A673 (cell line): ENCODE measurements at regions not wholly inside any gene's neighbourhood (a gene's known extent, or its start where the extent isn't known, plus 50 kb on each side); places are given as distances from the start of the nearest gene placed in this dataset.

Source experiments
- EZH2 ChIP-seq: fragments of 200-600 bp; sonication (generic); IDR thresholded peaks from 2 replicates; pipeline ENCODE4 v1.6.1; 2017; ENCODE audit warnings: borderline replicate concordance, low read depth, mild to moderate bottlenecking, mixed read lengths, antibody characterized with exemption, low read length; ENCODE audit not compliant: poor library complexity, severe bottlenecking
- TF ChIP-seq, protein P1 (sequence below): fragments of 300-800, 200-600 bp; sonication (generic); conservative IDR thresholded peaks from 2 replicates; pipeline ENCODE4 v1.5.1; 2017; ENCODE audit warnings: low read depth, mild to moderate bottlenecking, antibody characterized with exemption, low read length, moderate library complexity, mixed read lengths

DNA sequence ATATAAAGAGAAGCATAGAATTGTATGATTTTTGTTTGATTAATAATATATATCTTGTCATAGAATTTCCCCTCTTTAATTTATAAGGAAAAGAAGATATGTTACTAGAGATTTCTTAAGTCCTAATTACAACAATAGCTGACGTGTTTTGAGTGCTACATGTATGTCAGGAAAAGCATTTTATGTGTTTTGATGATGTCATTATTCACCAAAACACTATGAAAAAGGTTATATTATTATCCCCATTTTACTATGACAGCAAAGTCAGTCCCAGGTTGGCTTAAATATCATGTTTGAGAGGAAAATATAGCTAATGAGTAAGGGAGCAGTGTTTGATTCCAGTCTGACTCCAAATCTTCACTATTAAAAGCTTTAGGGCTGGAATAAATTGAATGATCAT lies 428.4 kb upstream of the GOLIM4 start:
- TF ChIP-seq, protein P1, sequence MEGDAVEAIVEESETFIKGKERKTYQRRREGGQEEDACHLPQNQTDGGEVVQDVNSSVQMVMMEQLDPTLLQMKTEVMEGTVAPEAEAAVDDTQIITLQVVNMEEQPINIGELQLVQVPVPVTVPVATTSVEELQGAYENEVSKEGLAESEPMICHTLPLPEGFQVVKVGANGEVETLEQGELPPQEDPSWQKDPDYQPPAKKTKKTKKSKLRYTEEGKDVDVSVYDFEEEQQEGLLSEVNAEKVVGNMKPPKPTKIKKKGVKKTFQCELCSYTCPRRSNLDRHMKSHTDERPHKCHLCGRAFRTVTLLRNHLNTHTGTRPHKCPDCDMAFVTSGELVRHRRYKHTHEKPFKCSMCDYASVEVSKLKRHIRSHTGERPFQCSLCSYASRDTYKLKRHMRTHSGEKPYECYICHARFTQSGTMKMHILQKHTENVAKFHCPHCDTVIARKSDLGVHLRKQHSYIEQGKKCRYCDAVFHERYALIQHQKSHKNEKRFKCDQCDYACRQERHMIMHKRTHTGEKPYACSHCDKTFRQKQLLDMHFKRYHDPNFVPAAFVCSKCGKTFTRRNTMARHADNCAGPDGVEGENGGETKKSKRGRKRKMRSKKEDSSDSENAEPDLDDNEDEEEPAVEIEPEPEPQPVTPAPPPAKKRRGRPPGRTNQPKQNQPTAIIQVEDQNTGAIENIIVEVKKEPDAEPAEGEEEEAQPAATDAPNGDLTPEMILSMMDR: no peak
- no peak for TF ChIP-seq EZH2
